HG03457 (cell line): ENCODE measurements at regions not wholly inside any gene's neighbourhood (a gene's known extent, or its start where the extent isn't known, plus 50 kb on each side); places are given as distances from the start of the nearest gene placed in this dataset.

ENCODE experiments used
- ATAC-seq: cut with Tn5 transposase; IDR thresholded peaks from one replicate; pipeline ENCODE4 v1.9.1; 2021; ENCODE audit warnings: moderate number of reproducible peaks; ENCODE audit not compliant: unreplicated experiment

- ATAC-seq: no peak
Measured at GRCh38 chr4:34157547-34157946, 2086.8 kb downstream of the ARAP2 start.

DNA sequence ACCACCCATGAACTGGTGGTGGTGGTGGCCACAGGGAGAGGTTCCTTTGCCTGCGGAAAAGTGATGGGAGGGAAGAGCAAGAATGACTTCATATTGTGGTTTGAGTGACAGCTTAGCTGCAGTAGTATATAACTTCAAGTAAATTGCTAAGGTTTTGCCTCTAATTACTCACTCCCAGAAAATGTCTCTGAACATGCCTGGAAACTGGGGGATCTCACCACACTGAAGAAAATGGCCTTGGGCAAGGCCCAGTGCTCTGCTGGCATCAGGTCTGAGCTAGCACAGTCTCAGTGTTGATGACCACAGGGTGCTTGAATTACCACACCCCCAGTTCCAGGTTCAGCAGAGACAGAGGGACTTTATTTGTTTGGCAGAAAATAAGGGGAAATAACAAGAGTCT, 2085.4 kb downstream of the ARAP2 start:
- ATAC-seq: no peak

DNA sequence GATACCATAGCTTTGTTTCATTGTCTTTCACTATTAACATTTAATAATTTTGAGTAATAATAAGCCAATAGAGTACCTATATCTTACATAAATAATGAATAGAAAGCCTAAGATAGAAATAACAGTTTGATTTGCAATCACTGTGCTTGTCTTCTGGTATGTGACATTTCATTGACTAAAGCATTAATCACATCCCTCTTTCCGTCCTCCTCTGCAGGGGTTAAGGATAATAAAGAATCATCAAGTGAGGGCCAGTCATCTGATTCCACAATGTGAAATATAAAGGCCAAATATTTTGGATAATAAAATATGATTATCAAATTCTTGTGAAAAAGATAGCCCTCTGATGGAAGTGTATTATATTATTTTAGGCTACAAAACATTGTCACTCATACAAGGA, 2073.4 kb downstream of the ARAP2 start:
- no peak for ATAC-seq

DNA sequence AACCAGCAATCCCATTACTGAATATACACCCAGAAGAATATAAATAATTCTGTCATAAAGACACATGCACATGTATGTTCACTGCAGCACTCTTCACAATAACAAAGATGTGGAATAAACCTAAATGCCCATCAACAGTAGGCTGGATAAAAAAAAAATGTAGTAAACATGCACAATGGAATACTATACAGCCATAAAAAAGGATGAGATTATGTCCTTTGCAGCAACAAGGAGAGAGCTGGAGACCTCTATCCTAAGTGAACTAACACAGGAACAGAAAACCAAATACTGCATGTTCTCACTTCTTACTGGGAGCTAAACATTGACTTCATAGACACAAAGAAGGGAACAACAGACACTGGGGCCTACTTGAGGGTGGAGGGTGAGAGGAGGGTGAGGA, 2067.7 kb downstream of the ARAP2 start:
- no peak for ATAC-seq

- no peak for ATAC-seq
Measured at GRCh38 chr4:34178476-34178875, 2065.8 kb downstream of the ARAP2 start.

DNA sequence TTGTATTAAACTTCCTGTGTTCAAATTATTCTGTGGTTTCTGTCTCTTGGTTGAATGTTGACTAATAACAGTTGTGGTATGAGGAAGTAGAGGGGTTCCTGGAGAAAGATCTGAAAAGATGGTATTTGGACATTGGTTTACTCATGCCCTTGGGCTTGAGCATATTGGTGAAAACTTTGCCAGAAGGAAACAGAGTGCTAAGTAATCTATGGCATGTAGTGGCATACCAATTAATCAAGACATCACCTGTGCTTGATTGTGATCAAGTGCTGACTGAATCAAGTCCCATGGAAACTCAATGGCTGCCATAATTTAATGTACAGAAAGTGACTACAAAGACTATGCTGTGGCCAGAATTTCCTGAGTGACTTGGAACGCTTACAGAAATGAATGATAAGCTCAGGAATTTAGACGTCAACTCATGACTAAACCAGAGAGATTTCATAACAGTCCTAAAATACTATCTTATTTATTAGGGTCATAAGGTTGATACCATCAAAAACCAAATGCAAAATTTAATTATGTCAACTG, 2062.9 kb downstream of the ARAP2 start:
- ATAC-seq: no peak

- no peak for ATAC-seq
Measured at GRCh38 chr4:34181891-34182290, 2062.4 kb downstream of the ARAP2 start.

DNA sequence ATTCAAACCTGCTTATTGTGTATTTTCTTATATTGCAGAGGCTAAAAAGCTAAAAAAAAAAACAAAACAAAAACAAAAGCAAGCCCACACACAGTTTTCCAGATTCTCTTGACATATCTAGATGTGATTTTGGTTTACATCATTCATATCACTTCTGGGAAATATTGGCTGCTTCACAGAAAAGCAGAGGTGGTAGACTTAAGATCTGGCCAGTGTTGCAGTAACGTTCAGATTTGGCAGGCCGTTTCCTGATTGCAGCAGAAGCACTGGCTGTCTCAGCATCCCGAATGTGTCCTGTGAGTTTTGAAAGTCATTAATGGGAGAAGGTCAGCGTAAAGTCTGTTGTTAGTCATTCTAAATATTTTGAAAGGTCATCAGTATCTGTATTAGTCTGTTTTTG, 2062.0 kb downstream of the ARAP2 start:
- no peak for ATAC-seq

- ATAC-seq: no peak
Measured at GRCh38 chr4:34183926-34184325, 2060.4 kb downstream of the ARAP2 start.

GRCh38 chr4:34187056-34187455, 2057.3 kb downstream of the ARAP2 start:
- no peak for ATAC-seq

GRCh38 chr4:34191443-34191842, 2052.9 kb downstream of the ARAP2 start:
- ATAC-seq: no peak

- ATAC-seq: no peak
Measured at GRCh38 chr4:34193451-34194154, 2050.7 kb downstream of the ARAP2 start.

GRCh38 chr4:34194585-34194984, 2049.7 kb downstream of the ARAP2 start:
- ATAC-seq: no peak

GRCh38 chr4:34196375-34196774, 2047.9 kb downstream of the ARAP2 start:
- no peak for ATAC-seq

DNA sequence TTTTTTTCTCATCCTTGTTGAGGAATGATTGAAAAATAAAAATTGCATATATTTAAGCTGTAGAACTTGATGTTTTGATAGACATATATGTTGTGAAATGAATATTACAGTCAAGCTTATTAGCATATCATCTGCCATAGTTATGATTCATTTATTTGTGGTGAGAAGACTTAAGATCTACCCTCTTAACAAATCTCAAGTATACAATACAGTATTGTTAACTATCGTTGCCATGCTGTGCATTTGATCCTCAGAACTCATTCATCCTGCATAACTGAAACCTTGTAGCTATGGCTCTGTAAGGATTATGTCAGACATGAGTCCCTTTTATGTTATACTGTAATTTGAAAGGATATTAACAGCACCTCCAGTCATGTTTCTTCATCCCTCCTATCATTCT, 2045.3 kb downstream of the ARAP2 start:
- no peak for ATAC-seq

DNA sequence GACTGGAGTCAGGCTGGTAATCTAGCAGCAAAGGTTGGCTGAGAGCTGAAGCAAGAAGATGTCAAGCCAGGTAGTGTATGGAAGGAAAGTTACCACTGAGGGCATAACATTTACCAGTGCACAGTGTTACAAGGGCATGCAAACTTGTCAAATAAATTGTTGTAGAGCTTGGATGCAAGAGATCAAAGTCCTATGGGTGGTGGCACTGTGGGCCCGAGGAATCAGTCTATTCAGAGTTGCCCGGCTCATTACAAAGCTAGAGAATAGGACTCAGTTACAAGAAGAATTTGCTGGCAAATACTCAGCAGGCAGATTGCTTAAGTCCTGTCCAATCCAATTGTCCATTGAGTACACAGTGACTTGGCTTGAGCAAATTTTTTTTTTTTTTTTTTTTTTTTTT, 2043.8 kb downstream of the ARAP2 start:
- ATAC-seq: no peak

GRCh38 chr4:34202154-34202553, 2042.2 kb downstream of the ARAP2 start:
- no peak for ATAC-seq

- no peak for ATAC-seq
Measured at GRCh38 chr4:34220601-34221000, 2023.7 kb downstream of the ARAP2 start.

DNA sequence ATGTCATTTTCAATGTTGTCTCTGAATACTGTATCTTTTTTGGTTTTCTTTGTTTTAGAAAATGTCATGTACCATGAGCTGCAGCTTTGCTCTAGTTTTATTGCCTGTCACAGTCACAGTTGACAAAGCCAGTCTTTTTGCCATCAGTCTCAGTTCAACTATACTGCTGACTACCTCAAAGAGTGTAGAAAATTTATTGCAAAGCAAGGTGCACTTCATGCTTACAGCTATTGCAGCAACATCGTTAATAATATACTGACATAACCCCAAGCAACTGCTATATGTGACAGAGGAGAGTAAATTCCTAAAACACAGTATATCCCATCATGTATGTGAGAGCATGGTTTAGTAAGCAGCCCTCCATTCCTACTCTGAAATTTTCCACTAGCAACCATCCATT, 2022.3 kb downstream of the ARAP2 start:
- no peak for ATAC-seq

DNA sequence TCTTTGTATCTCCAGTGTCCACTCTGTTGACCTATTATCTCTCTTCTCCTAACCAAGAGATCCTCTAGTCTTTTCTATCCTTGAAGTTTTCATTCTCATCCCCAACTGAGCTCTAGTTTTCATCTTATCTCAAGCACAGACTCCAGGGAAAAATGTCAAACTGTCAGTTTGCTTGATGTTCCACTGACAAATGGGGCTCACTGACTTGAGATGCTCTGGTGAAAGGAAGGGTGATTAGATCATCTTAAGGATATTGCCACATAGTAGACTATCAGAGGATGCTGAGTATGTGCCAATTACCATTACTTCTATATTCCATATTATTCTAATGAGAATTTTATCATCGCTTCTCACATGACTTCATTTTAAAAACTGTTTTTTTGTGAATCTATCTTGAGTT, 2008.2 kb downstream of the ARAP2 start:
- no peak for ATAC-seq

DNA sequence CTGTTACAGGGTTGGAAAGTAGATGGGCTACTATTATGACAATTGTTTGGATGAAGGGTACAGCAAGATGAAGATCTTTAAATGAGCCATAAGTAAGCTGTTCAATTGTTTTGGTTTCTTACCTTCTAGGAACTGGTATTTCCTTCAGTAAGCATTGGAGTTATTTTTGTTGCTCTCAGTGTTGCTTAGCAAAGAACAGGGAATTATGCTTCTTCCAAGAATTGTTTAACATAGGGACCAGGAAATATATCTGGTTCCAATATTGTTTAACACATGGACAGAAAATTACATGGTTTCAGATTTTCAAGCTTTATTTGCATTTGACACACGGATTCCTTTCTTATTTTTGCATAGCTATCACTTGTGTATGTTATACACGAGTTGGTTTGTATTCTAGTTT, 1999.0 kb downstream of the ARAP2 start:
- ATAC-seq: no peak

DNA sequence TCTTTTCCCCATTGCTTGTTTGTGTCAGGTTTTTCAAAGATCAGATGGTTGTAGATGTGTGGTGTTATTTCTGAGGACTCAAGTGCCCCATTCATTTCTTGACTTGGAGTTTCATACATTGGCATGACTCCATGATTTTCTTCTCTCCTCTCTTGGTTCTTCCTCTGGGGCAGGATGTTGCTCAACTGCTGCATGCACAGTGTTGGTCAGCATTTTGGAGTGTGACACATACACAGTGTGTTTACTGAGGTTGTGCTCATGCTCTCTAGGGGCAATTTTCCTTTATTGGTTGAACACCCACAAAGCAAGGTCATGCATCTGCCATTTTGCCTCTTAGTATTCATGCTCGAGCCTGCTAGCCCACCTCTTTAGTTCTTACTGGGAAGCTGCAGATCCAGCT, 1993.8 kb downstream of the ARAP2 start:
- ATAC-seq: no peak

GRCh38 chr4:34253239-34253638, 1991.1 kb downstream of the ARAP2 start:
- no peak for ATAC-seq
